H1 (cell line): ENCODE measurements at regions not wholly inside any gene's neighbourhood (a gene's known extent, or its start where the extent isn't known, plus 50 kb on each side); places are given as distances from the start of the nearest gene placed in this dataset.

Source experiments
- CTCF ChIA-PET: fragments of 300-600 bp; sonication (Branson Sonifier 250); formaldehyde crosslinking; loops from one replicate; lab custom pipeline; 2021; ENCODE audit not compliant: partially characterized antibody; lab: Charles Lee
- POLR2A ChIA-PET: fragments of 300-600 bp; sonication (Branson Sonifier 250); formaldehyde crosslinking; loops from one replicate; lab custom pipeline; 2021; ENCODE audit warnings: inconsistent platforms; ENCODE audit not compliant: partially characterized antibody; lab: Charles Lee
- DNase-seq, 2 experiments: peaks; one replicate each; pipeline versions ENCODE4 v3.0.0 to v3.0.0-alpha.2; 2010 to 2022; ENCODE audit warnings: low spot score in 2 of 2, low read depth in 1 of 2, mixed read lengths in 1 of 2
- FAIRE-seq: peaks from 2 replicates; lab custom pipeline; 2011; peaks lifted over from hg19 to GRCh38; lab: Jason Lieb, UNC
- H2AFZ ChIP-seq: 2 replicates; pipeline ENCODE4 v1.8.1; 2012; ENCODE audit warnings: low read length, inconsistent platforms
- H2AK5ac ChIP-seq: 2 replicates; pipeline ENCODE4 v1.6.1; 2013; ENCODE audit warnings: low read depth, low read length
- H2BK120ac ChIP-seq: replicated peaks from 2 replicates; pipeline ENCODE3; 2013; ENCODE audit warnings: low read depth, low read length, inconsistent platforms
- H2BK12ac ChIP-seq: 2 replicates; pipeline ENCODE4 v1.6.1; 2013; ENCODE audit warnings: low read depth, low read length
- H2BK15ac ChIP-seq: 2 replicates; pipeline ENCODE4 v1.6.1; 2013; ENCODE audit warnings: low read length
- H2BK20ac ChIP-seq: 2 replicates; pipeline ENCODE4 v1.6.1; 2013; ENCODE audit warnings: low read length
- H2BK5ac ChIP-seq: 2 replicates; pipeline ENCODE4 v1.6.1; 2013; ENCODE audit warnings: low read depth, low read length
- H3K14ac ChIP-seq: 2 replicates; pipeline ENCODE4 v1.6.1; 2013; ENCODE audit warnings: inconsistent platforms; ENCODE audit not compliant: insufficient read length
- H3K18ac ChIP-seq: 2 replicates; pipeline ENCODE4 v1.6.1; 2013; ENCODE audit warnings: low read length; ENCODE audit errors: extremely low read depth
- H3K23ac ChIP-seq: 2 replicates; pipeline ENCODE4 v1.6.1; 2013; ENCODE audit warnings: inconsistent platforms; ENCODE audit not compliant: insufficient read length
- H3K23me2 ChIP-seq: 2 replicates; pipeline ENCODE4 v1.6.1; 2013; ENCODE audit warnings: low read depth, low read length
- H3K27ac ChIP-seq: 2 replicates; pipeline ENCODE4 v1.6.1; 2011; ENCODE audit warnings: low read depth, low read length, inconsistent platforms
- H3K27me3 ChIP-seq, 4 experiments: replicated peaks in 1 of 4; 1 replicate in 1 of 4; 2 replicates in 3 of 4; pipeline versions ENCODE4 v1.6.1 to v1.8.1; 2011 to 2013; ENCODE audit warnings: low read length in 3 of 4, mild to moderate bottlenecking in 3 of 4, inconsistent platforms in 2 of 4, mixed read lengths in 2 of 4, moderate library complexity in 1 of 4; ENCODE audit not compliant: control insufficient read depth in 3 of 4, insufficient read depth in 3 of 4; ENCODE audit errors: extremely low read depth in 1 of 4
- H3K36me3 ChIP-seq, 4 experiments: 2 replicates each; pipeline versions ENCODE4 v1.6.1 to v1.8.1; 2011 to 2013; ENCODE audit warnings: mild to moderate bottlenecking in 4 of 4, low read length in 3 of 4, moderate library complexity in 2 of 4, control low read depth in 1 of 4, inconsistent platforms in 1 of 4; ENCODE audit not compliant: insufficient read depth in 4 of 4, control insufficient read depth in 2 of 4
- H3K4ac ChIP-seq: replicated peaks from 2 replicates; pipeline ENCODE3; 2013; ENCODE audit warnings: low read length, low read depth, mixed read lengths, inconsistent platforms; ENCODE audit not compliant: insufficient read length
- H3K4me1 ChIP-seq, 4 experiments: replicated peaks in 1 of 4; 1 replicate in 1 of 4; 2 replicates in 3 of 4; pipeline versions ENCODE4 v1.6.1 to v1.8.1; 2011 to 2013; ENCODE audit warnings: low read length in 3 of 4, inconsistent platforms in 2 of 4, mixed read lengths in 1 of 4; ENCODE audit not compliant: insufficient read depth in 4 of 4, control insufficient read depth in 3 of 4
- H3K4me2 ChIP-seq, 2 experiments: 2 replicates each; pipeline versions ENCODE4 v1.6.1 to v1.8.1; 2011 to 2013; ENCODE audit warnings: low read depth in 2 of 2, low read length in 2 of 2, control low read depth in 1 of 2, inconsistent platforms in 1 of 2, mild to moderate bottlenecking in 1 of 2; ENCODE audit not compliant: insufficient read depth in 1 of 2
- H3K4me3 ChIP-seq, 4 experiments: fragments of 200-600, 300-600 bp in 1 of 4; sonication (generic), shearing (Covaris generic), sonication (Bioruptor Twin) in 1 of 4; 2 replicates each; pipeline versions ENCODE4 v1.5.1 to v1.8.1; 2011 to 2016; ENCODE audit warnings: low read length in 4 of 4, low read depth in 3 of 4, control low read depth in 2 of 4, inconsistent platforms in 2 of 4, mild to moderate bottlenecking in 2 of 4, mixed read lengths in 1 of 4, moderate library complexity in 1 of 4; ENCODE audit not compliant: insufficient read depth in 2 of 4; ENCODE audit errors: extremely low read depth in 1 of 4
- H3K56ac ChIP-seq: replicated peaks from 2 replicates; pipeline ENCODE3; 2013; ENCODE audit warnings: low read depth, mild to moderate bottlenecking, mixed read lengths, low read length, inconsistent platforms; ENCODE audit not compliant: insufficient read length
- H3K79me1 ChIP-seq: 2 replicates; pipeline ENCODE4 v1.6.1; 2013; ENCODE audit warnings: low read depth, low read length, control low read depth
- H3K79me2 ChIP-seq, 2 experiments: 2 replicates each; pipeline versions ENCODE4 v1.6.1 to v1.8.1; 2012 to 2013; ENCODE audit warnings: low read length in 2 of 2, mild to moderate bottlenecking in 2 of 2, inconsistent platforms in 1 of 2; ENCODE audit not compliant: insufficient read depth in 2 of 2, control insufficient read depth in 1 of 2
- H3K9ac ChIP-seq, 4 experiments: replicated peaks in 1 of 4; 1 replicate in 1 of 4; 2 replicates in 3 of 4; pipeline versions ENCODE4 v1.6.1 to v1.8.1; 2011 to 2013; ENCODE audit warnings: low read depth in 3 of 4, low read length in 3 of 4, control low read depth in 2 of 4, mild to moderate bottlenecking in 2 of 4, moderate library complexity in 2 of 4, inconsistent platforms in 1 of 4; ENCODE audit errors: extremely low read depth in 1 of 4
- H3K9me3 ChIP-seq, 2 experiments: 2 replicates each; pipeline versions ENCODE4 v1.6.1 to v1.8.1; 2012 to 2013; ENCODE audit warnings: mild to moderate bottlenecking in 2 of 2, moderate library complexity in 2 of 2, control low read depth in 1 of 2, inconsistent platforms in 1 of 2, low read depth in 1 of 2, low read length in 1 of 2, mixed read lengths in 1 of 2; ENCODE audit not compliant: insufficient read depth in 2 of 2
- H4K20me1 ChIP-seq, 2 experiments: replicated peaks in 1 of 2; 2 replicates each; pipeline versions ENCODE3 to v1.8.1; 2011 to 2013; ENCODE audit warnings: inconsistent platforms in 2 of 2, low read length in 2 of 2, mild to moderate bottlenecking in 1 of 2; ENCODE audit not compliant: insufficient read depth in 2 of 2, control insufficient read depth in 1 of 2
- H4K5ac ChIP-seq: 2 replicates; pipeline ENCODE4 v1.6.1; 2013; ENCODE audit warnings: low read length, low read depth, mixed read lengths, inconsistent platforms; ENCODE audit not compliant: insufficient read length
- H4K8ac ChIP-seq: 2 replicates; pipeline ENCODE4 v1.8.0; 2013; ENCODE audit warnings: mild to moderate bottlenecking, moderate library complexity, low read length, inconsistent platforms; ENCODE audit not compliant: insufficient read depth; ENCODE audit errors: extremely low read depth
- H4K91ac ChIP-seq: replicated peaks from 2 replicates; pipeline ENCODE3; 2013; ENCODE audit warnings: low read length, mixed read lengths, inconsistent platforms; ENCODE audit not compliant: insufficient read length
- ASH2L ChIP-seq: fragments of 200-600, 300-600 bp; sonication (generic); IDR thresholded peaks from one replicate; pipeline ENCODE4 v1.7.1; 2017; ENCODE audit warnings: low read length
- CBX5 ChIP-seq: fragments of 300-800, 300-1000 bp; sonication (generic); IDR thresholded peaks from 2 replicates; pipeline ENCODE4 v1.7.1; 2016; ENCODE audit warnings: antibody characterized with exemption, low read length, low read depth
- CEBPB ChIP-seq: IDR thresholded peaks from 2 replicates; pipeline ENCODE4 v1.6.1; 2012; ENCODE audit warnings: low read depth, low read length
- CHD1 ChIP-seq: IDR thresholded peaks from 2 replicates; pipeline ENCODE4 v1.6.1; 2012; ENCODE audit warnings: low read depth, low read length, improper control_type of control experiment
- GABPA ChIP-seq: IDR thresholded peaks from 2 replicates; pipeline ENCODE4 v1.6.1; 2011; ENCODE audit warnings: mild to moderate bottlenecking, low read length, moderate library complexity, borderline replicate concordance; ENCODE audit not compliant: insufficient read depth
- HDAC6 ChIP-seq: IDR thresholded peaks from one replicate; pipeline ENCODE4 v1.7.1; 2012; ENCODE audit warnings: low read depth, mild to moderate bottlenecking, inconsistent platforms, low read length, moderate library complexity
- NANOG ChIP-seq: IDR thresholded peaks from 2 replicates; pipeline ENCODE4 v1.6.1; 2011; ENCODE audit warnings: low read length, low read depth, mild to moderate bottlenecking, inconsistent platforms; ENCODE audit not compliant: insufficient read depth, poor library complexity, severe bottlenecking
- POLR2AphosphoS5 ChIP-seq: IDR thresholded peaks from 2 replicates; pipeline ENCODE4 v1.6.1; 2011; ENCODE audit warnings: low read depth, low read length
- SIN3A ChIP-seq, 2 experiments: IDR thresholded peaks in 1 of 2; conservative IDR thresholded peaks in 1 of 2; 2 replicates each; pipeline ENCODE4 v1.6.1; 2011 to 2012; ENCODE audit warnings: low read length in 2 of 2, improper control_type of control experiment in 1 of 2, low read depth in 1 of 2, mild to moderate bottlenecking in 1 of 2
- TBP ChIP-seq: IDR thresholded peaks from 2 replicates; pipeline ENCODE4 v1.6.1; 2011; ENCODE audit warnings: low read depth, low read length, improper control_type of control experiment
- TCF12 ChIP-seq: IDR thresholded peaks from 2 replicates; pipeline ENCODE4 v1.6.1; 2011; ENCODE audit warnings: low read depth, mild to moderate bottlenecking, low read length
- TF ChIP-seq, protein P1 (sequence below): IDR thresholded peaks from 2 replicates; pipeline ENCODE4 v1.6.1; 2011; ENCODE audit warnings: low read depth, mild to moderate bottlenecking, low read length; ENCODE audit not compliant: insufficient read depth
- TF ChIP-seq, protein P2 (sequence below), 3 experiments: IDR thresholded peaks; 1 replicate in 2 of 3; 2 replicates in 1 of 3; pipeline versions ENCODE4 v1.5.1 to v1.6.1; 2011; ENCODE audit warnings: low read length in 3 of 3, mild to moderate bottlenecking in 3 of 3, inconsistent platforms in 2 of 3, low read depth in 1 of 3, moderate library complexity in 1 of 3; ENCODE audit not compliant: insufficient read depth in 1 of 3; ENCODE audit errors: control extremely low read depth in 1 of 3

DNA sequence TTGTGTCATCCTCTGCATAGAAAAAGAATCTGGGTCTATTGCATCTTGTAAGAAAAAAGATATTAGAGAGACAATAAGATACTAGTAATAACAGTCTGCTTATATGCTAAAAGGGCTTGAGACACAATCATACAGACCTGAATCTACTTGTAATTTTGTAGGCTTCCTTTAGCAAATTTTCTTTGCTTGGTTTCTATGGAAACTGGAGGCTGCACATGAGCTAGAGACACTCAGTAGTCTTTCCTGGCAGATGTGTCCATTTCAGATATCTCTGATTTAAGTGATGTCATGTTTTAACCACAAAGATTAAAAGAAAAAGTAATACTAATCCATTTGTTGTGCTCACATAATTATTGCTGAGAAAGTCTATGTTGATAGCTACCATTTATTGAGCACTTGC is 123.9 kb upstream of the GNAO1 start:
- H3K36me3 ChIP-seq = no peaks in the 10 kb centered on the region
- no peak overlapping the region for H3K18ac ChIP-seq
- H3K9me3 ChIP-seq = no peaks in the 10 kb centered on the region
- no peaks in the 10 kb centered on the region for H4K20me1 ChIP-seq
- no peak overlapping the region for H2BK20ac ChIP-seq
- no peaks in the 10 kb centered on the region for H3K4me1 ChIP-seq
- H3K23ac ChIP-seq = no peak overlapping the region
- no peaks in the 10 kb centered on the region for H3K79me1 ChIP-seq
- no peak overlapping the region for H2BK120ac ChIP-seq
- H3K56ac ChIP-seq = no peak overlapping the region
- no peak for FAIRE-seq
- no peak overlapping the region for H2BK15ac ChIP-seq
- no peak overlapping the region for H3K9ac ChIP-seq
- H2AFZ ChIP-seq = no peak overlapping the region
- no peak overlapping the region for H2BK12ac ChIP-seq
- no peak overlapping the region for H3K4ac ChIP-seq
- H3K23me2 ChIP-seq = no peaks in the 10 kb centered on the region
- H4K5ac ChIP-seq = no peak overlapping the region
- no peak overlapping the region for H4K8ac ChIP-seq
- H3K27me3 ChIP-seq = no peaks in the 10 kb centered on the region
- H3K79me2 ChIP-seq = no peaks in the 10 kb centered on the region
- no peak overlapping the region for H2AK5ac ChIP-seq
- no peak overlapping the region for H3K4me3 ChIP-seq
- H3K14ac ChIP-seq = no peak overlapping the region
- POLR2A ChIA-PET = no interaction called here
- H2BK5ac ChIP-seq = no peak overlapping the region
- no peak for DNase-seq
- no peak overlapping the region for H3K4me2 ChIP-seq
- CTCF ChIA-PET = interaction anchor here (0.8 to 2.1 kb wide), 2 partner anchors 10 to 252 kb away, joined by 5 to 6 read pairs; no protein-coding TSS in a partner anchor
- H3K27ac ChIP-seq = no peak overlapping the region
- H4K91ac ChIP-seq = no peak overlapping the region
- TF ChIP-seq CHD1 = no peak
- no peak for TF ChIP-seq SIN3A (conservative IDR thresholded peaks at IDR 0.05 in 1 of 2, IDR thresholded peaks at IDR 0.05 in 1 of 2; ENCODE audit: low read depth in 1 of 2, low read length in 2 of 2)
- no peak for TF ChIP-seq HDAC6
- no peak for TF ChIP-seq CEBPB
- no peak for TF ChIP-seq TCF12
- no peak for TF ChIP-seq NANOG
- TF ChIP-seq, protein P1, sequence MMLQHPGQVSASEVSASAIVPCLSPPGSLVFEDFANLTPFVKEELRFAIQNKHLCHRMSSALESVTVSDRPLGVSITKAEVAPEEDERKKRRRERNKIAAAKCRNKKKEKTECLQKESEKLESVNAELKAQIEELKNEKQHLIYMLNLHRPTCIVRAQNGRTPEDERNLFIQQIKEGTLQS = no peak
- TF ChIP-seq CBX5 = no peak
- TF ChIP-seq GABPA = no peak
- TF ChIP-seq, protein P2, sequence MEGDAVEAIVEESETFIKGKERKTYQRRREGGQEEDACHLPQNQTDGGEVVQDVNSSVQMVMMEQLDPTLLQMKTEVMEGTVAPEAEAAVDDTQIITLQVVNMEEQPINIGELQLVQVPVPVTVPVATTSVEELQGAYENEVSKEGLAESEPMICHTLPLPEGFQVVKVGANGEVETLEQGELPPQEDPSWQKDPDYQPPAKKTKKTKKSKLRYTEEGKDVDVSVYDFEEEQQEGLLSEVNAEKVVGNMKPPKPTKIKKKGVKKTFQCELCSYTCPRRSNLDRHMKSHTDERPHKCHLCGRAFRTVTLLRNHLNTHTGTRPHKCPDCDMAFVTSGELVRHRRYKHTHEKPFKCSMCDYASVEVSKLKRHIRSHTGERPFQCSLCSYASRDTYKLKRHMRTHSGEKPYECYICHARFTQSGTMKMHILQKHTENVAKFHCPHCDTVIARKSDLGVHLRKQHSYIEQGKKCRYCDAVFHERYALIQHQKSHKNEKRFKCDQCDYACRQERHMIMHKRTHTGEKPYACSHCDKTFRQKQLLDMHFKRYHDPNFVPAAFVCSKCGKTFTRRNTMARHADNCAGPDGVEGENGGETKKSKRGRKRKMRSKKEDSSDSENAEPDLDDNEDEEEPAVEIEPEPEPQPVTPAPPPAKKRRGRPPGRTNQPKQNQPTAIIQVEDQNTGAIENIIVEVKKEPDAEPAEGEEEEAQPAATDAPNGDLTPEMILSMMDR (IDR thresholded peaks at IDR 0.05; ENCODE audit: control extremely low read depth in 1 of 3, insufficient read depth in 1 of 3, low read depth in 1 of 3, low read length in 3 of 3) = no peak
- no peak for TF ChIP-seq ASH2L
- TF ChIP-seq TBP = no peak
- TF ChIP-seq POLR2AphosphoS5 = no peak
